HG03095 (cell line): ENCODE measurements at regions not wholly inside any gene's neighbourhood (a gene's known extent, or its start where the extent isn't known, plus 50 kb on each side); places are given as distances from the start of the nearest gene placed in this dataset.
A peak's percentile ranks its signal among the peaks of the same experiment; 100 is the strongest.

Experiments used
- ATAC-seq: cut with Tn5 transposase; IDR thresholded peaks from one replicate; pipeline ENCODE4 v1.9.1; 2021; ENCODE audit warnings: moderate library complexity; ENCODE audit not compliant: unreplicated experiment

GRCh38 chr18:31247574-31248199, 70.3 kb upstream of the DSG1 start:
- ATAC-seq = no peak

- no peak for ATAC-seq
Measured at GRCh38 chr18:31248783-31249521, 69.0 kb upstream of the DSG1 start.

GRCh38 chr18:31250902-31251301, 67.1 kb upstream of the DSG1 start:
- no peak for ATAC-seq

GRCh38 chr18:31252522-31252921, 65.4 kb upstream of the DSG1 start:
- no peak for ATAC-seq

- no peak for ATAC-seq
Measured at GRCh38 chr18:31255953-31256352, 62.0 kb upstream of the DSG1 start.

GRCh38 chr18:31258789-31259188, 59.2 kb upstream of the DSG1 start:
- ATAC-seq = no peak

GRCh38 chr18:31261792-31262582, 56.0 kb upstream of the DSG1 start:
- ATAC-seq = no peak

GRCh38 chr18:31267823-31268481, 50.0 kb upstream of the DSG1 start:
- ATAC-seq = peak; percentile 80
